SK-N-SH (cell line): ENCODE measurements at regions not wholly inside any gene's neighbourhood (a gene's known extent, or its start where the extent isn't known, plus 50 kb on each side); places are given as distances from the start of the nearest gene placed in this dataset.

ENCODE experiments used
- CTCF ChIA-PET: fragments of 300-600, 350-600 bp; formaldehyde crosslinking; extraction: SDS; loops from one replicate; lab custom pipeline; 2021; lab: Yijun Ruan, JAX
- POLR2A ChIA-PET: fragments of 350-600 bp; sonication (Branson Sonifier 250); formaldehyde crosslinking; extraction: SDS; loops from one replicate; lab custom pipeline; 2020; ENCODE audit warnings: antibody characterized with exemption, inconsistent platforms; lab: Yijun Ruan, JAX
- DNase-seq: peaks from one replicate; pipeline ENCODE4 v3.0.0; 2012
- H2AFZ ChIP-seq: fragments of 200-600 bp; sonication (generic); 2 replicates; pipeline ENCODE4 v1.8.1; 2016; ENCODE audit warnings: antibody characterized with exemption, mild to moderate bottlenecking, low read depth
- H3F3A ChIP-seq: fragments of 200-600 bp; sonication (generic); replicated peaks from 2 replicates; pipeline ENCODE3; 2016; ENCODE audit warnings: antibody characterized with exemption, mild to moderate bottlenecking; ENCODE audit not compliant: insufficient read depth
- H3K27ac ChIP-seq, 2 experiments: fragments of 200-500 bp in 1 of 2; fragments of 200-600 bp in 1 of 2; sonication (Bioruptor generic) in 1 of 2; sonication (generic), shearing (Covaris generic) in 1 of 2; 2 replicates each; pipeline versions ENCODE4 v1.5.1 to v1.6.1; 2014 to 2016; ENCODE audit warnings: low read depth in 2 of 2, inconsistent platforms in 1 of 2, low read length in 1 of 2, mild to moderate bottlenecking in 1 of 2, mixed read lengths in 1 of 2
- H3K27me3 ChIP-seq: fragments of 200-600 bp; sonication (generic), shearing (Covaris generic); 2 replicates; pipeline ENCODE4 v1.6.1; 2016; ENCODE audit warnings: mixed run types; ENCODE audit not compliant: insufficient read depth
- H3K36me3 ChIP-seq, 2 experiments: fragments of 200-500 bp in 1 of 2; fragments of 200-600 bp in 1 of 2; sonication (Bioruptor generic) in 1 of 2; sonication (generic) in 1 of 2; replicated peaks in 1 of 2; 2 replicates each; pipeline versions ENCODE3 to v1.5.1; 2014 to 2016; ENCODE audit warnings: low read length in 1 of 2, mild to moderate bottlenecking in 1 of 2; ENCODE audit not compliant: insufficient read depth in 2 of 2, control insufficient read depth in 1 of 2
- H3K4me1 ChIP-seq, 2 experiments: fragments of 200-500 bp in 1 of 2; fragments of 200-600 bp in 1 of 2; sonication (Bioruptor generic) in 1 of 2; sonication (generic), shearing (Covaris generic) in 1 of 2; 2 replicates each; pipeline versions ENCODE4 v1.5.1 to v1.6.1; 2014 to 2016; ENCODE audit warnings: low read depth in 1 of 2, low read length in 1 of 2, mixed run types in 1 of 2; ENCODE audit not compliant: insufficient read depth in 2 of 2, control insufficient read depth in 1 of 2
- H3K4me2 ChIP-seq: fragments of 200-600 bp; sonication (generic), shearing (Covaris generic); 2 replicates; pipeline ENCODE4 v1.6.1; 2017; ENCODE audit warnings: mixed run types
- H3K4me3 ChIP-seq, 2 experiments: fragments of 200-500 bp in 1 of 2; fragments of 200-600 bp in 1 of 2; sonication (Bioruptor generic) in 1 of 2; sonication (generic), shearing (Covaris generic) in 1 of 2; 2 replicates each; pipeline versions ENCODE4 v1.5.1 to v1.8.1; 2014 to 2016; ENCODE audit warnings: low read depth in 2 of 2, inconsistent platforms in 1 of 2, low read length in 1 of 2, mild to moderate bottlenecking in 1 of 2, mixed read lengths in 1 of 2, moderate library complexity in 1 of 2
- H3K79me2 ChIP-seq: fragments of 200-600 bp; sonication (generic); 2 replicates; pipeline ENCODE4 v1.8.1; 2017; ENCODE audit warnings: mild to moderate bottlenecking; ENCODE audit not compliant: insufficient read depth
- H3K9ac ChIP-seq: fragments of 200-600 bp; sonication (generic); 2 replicates; pipeline ENCODE4 v1.6.1; 2017; ENCODE audit warnings: mixed run types
- H3K9me2 ChIP-seq: fragments of 200-600 bp; sonication (generic); 2 replicates; pipeline ENCODE4 v1.6.1; 2017; ENCODE audit warnings: mixed run types
- H3K9me3 ChIP-seq: fragments of 200-600 bp; sonication (generic); 2 replicates; pipeline ENCODE4 v1.6.1; 2017; ENCODE audit warnings: mixed run types, mild to moderate bottlenecking, moderate library complexity
- H4K20me1 ChIP-seq: fragments of 200-600 bp; sonication (generic); 2 replicates; pipeline ENCODE4 v1.6.1; 2017; ENCODE audit warnings: mild to moderate bottlenecking, mixed run types; ENCODE audit not compliant: insufficient read depth
- CHD2 ChIP-seq: fragments of 150-350 bp; IDR thresholded peaks from 2 replicates; pipeline ENCODE4 v1.6.1; 2018; ENCODE audit warnings: low read length; ENCODE audit not compliant: partially characterized antibody
- ELF1 ChIP-seq: IDR thresholded peaks from 2 replicates; pipeline ENCODE4 v1.4.0; 2012
- FOXJ3 ChIP-seq: sonication (generic); formaldehyde crosslinking; IDR thresholded peaks from 2 replicates; pipeline ENCODE4 v1.5.1; 2020; ENCODE audit warnings: mild to moderate bottlenecking, missing genetic modification reagents
- FOXM1 ChIP-seq: IDR thresholded peaks from 2 replicates; pipeline ENCODE4 v1.4.0; 2012; ENCODE audit warnings: low read depth, mild to moderate bottlenecking
- GABPA ChIP-seq: IDR thresholded peaks from 2 replicates; pipeline ENCODE4 v1.4.0; 2012; ENCODE audit warnings: low read depth, mild to moderate bottlenecking
- JUND ChIP-seq: IDR thresholded peaks from 2 replicates; pipeline ENCODE4 v1.4.0; 2012
- MAX ChIP-seq: IDR thresholded peaks from 2 replicates; pipeline ENCODE4 v1.4.0; 2012; ENCODE audit warnings: low read depth
- NFIC ChIP-seq: IDR thresholded peaks from 2 replicates; pipeline ENCODE4 v1.4.0; 2012; ENCODE audit warnings: borderline replicate concordance
- PBX3 ChIP-seq: IDR thresholded peaks from 2 replicates; pipeline ENCODE4; 2012
- REST ChIP-seq: IDR thresholded peaks from 2 replicates; pipeline ENCODE4 v1.6.1; 2012; ENCODE audit warnings: mild to moderate bottlenecking, low read depth, low read length, moderate library complexity
- SIN3A ChIP-seq: IDR thresholded peaks from 2 replicates; pipeline ENCODE4 v1.6.1; 2012; ENCODE audit warnings: low read depth, mild to moderate bottlenecking, low read length, moderate library complexity, borderline replicate concordance
- TEAD4 ChIP-seq: IDR thresholded peaks from 2 replicates; pipeline ENCODE4 v1.4.0; 2012; ENCODE audit warnings: mild to moderate bottlenecking, borderline replicate concordance; ENCODE audit not compliant: insufficient read depth
- USF1 ChIP-seq: IDR thresholded peaks from 2 replicates; pipeline ENCODE4 v1.4.0; 2012; ENCODE audit warnings: low read depth, borderline replicate concordance
- whole genome bisulfite sequencing: methylation state at CpG from one replicate; pipeline ENCODE4 v1.1.6; 2017; ENCODE audit warnings: low lambda C conversion rate; 5-methylcytosine and 5-hydroxymethylcytosine counted together

- Histone ChIP-seq H3K4me3 (no peak overlapping the region), H4K20me1 (no peaks in the 10 kb centered on the region), H3K9me2 (no peaks in the 10 kb centered on the region), H3K4me1 (no peaks in the 10 kb centered on the region), H3K27ac (no peak overlapping the region), H3K4me2 (no peak overlapping the region), H2AFZ (no peak overlapping the region), H3K9me3 (no peaks in the 10 kb centered on the region), H3K79me2 (no peaks in the 10 kb centered on the region), H3K27me3 (no peaks in the 10 kb centered on the region), H3K9ac (no peak overlapping the region), H3K36me3 (no peaks in the 10 kb centered on the region), H3F3A (no peaks in the 10 kb centered on the region)
- ChIA-PET CTCF (interaction anchor here (1.0 to 1.8 kb wide), 3 partner anchors 16 to 276 kb away, joined by 3 to 6 read pairs (median 3); no protein-coding TSS in a partner anchor), POLR2A (no interaction called here)
- TF ChIP-seq JUND, result no peak
- TF ChIP-seq USF1, result no peak
- no peak for TF ChIP-seq TEAD4
- no peak for TF ChIP-seq MAX
- TF ChIP-seq GABPA, result no peak
- no peak for TF ChIP-seq SIN3A
- no peak for TF ChIP-seq PBX3
- no peak for TF ChIP-seq CHD2
- no peak for TF ChIP-seq FOXJ3 (CRISPR knock-in tag)
- no peak for TF ChIP-seq FOXM1
- TF ChIP-seq REST, result no peak
- TF ChIP-seq NFIC, result no peak
- no peak for TF ChIP-seq ELF1
- 0% methylated on average over 2 of the region's 2 CpGs for WGBS
- no peak for DNase-seq
These were observed 420.2 kb downstream of the SUCLG1 start for GRCh38 chr2:84038866-84039265.
